ENCODE measurements at regions not wholly inside any gene's neighbourhood (a gene's known extent, or its start where the extent isn't known, plus 50 kb on each side); places are given as distances from the start of the nearest gene placed in this dataset.

DNA sequence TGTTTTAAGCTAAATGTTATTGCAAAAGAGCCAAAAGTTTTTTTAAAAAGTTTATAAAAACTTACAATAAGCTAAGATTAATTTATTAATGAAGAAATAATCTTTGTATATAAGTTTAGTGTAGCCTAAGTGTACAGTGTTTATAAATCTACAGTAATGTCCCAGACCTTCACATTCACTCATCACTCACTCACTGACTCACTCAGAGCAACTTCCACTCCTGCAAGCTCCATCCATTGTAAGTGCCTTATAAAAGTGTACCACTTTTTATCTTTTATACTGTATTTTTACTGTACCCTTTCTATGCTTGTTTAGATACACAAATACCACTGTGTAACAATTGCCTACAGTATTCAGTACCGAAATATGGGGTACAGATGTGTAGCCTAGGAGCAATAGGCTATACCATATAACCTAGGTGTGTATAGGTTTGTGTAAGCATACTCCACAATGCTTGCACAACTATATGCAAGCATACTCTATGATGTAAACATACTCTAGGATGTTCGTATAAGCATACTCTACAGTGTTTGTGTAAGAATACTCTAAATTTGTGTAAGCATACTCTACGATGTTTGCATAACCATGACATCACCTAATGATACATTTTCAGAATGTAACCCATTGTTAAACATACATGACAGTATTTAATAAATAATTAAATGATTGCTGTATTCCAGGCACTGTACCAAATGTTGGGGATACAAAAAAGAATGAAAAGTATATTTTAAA, 953.0 kb downstream of the KCNA4 start:
- TF ChIP-seq POLR2AphosphoS5 (IDR thresholded peaks at IDR 0.05; ENCODE audit: low read depth, low read length) (no peak), POLR2A (IDR thresholded peaks at IDR 0.05; ENCODE audit: low read depth, low read length) (no peak), TAF1 (IDR thresholded peaks at IDR 0.05; ENCODE audit: borderline replicate concordance, low read depth, low read length) (no peak)
